Pancreas (tissue), 10 donors: ENCODE measurements at regions not wholly inside any gene's neighbourhood (a gene's known extent, or its start where the extent isn't known, plus 50 kb on each side); places are given as distances from the start of the nearest gene placed in this dataset.
A peak's percentile ranks its signal among the peaks of the same experiment; 100 is the strongest.
"Not testable (repeated sequence)": the region's sequence is repeated elsewhere in the genome, so short reads cannot be mapped to it uniquely, and the experiment has no call there.

Experiments used
- ATAC-seq, 4 donors: fragments of 200-7000 bp; cut with Tn5 transposase; one replicate each; pipeline versions ENCODE4 v1.8.0 to v1.9.1; 2020; ENCODE audit warnings: mild to moderate bottlenecking in 4 of 4, moderate library complexity in 4 of 4
- DNase-seq, 6 donors: peaks; one replicate each; pipeline ENCODE4 v3.0.0-alpha.2; 2020
- FAIRE-seq: peaks from 2 replicates; lab custom pipeline; 2012; peaks lifted over from hg19 to GRCh38; lab: Jason Lieb, UNC
- H3K27ac ChIP-seq, 4 donors: fragments of 200-600 bp; sonication (generic); 1 replicate in 3 of 4; 2 replicates in 1 of 4; pipeline versions ENCODE4 v1.5.0 to v1.8.0; 2020
- H3K27me3 ChIP-seq, 4 donors: fragments of 200-600 bp; one replicate each; pipeline ENCODE4 v1.8.0; 2021
- H3K36me3 ChIP-seq, 3 donors: fragments of 200-600 bp; sonication (generic) in 1 of 3; one replicate each; pipeline versions ENCODE4 v1.5.0 to v1.8.0; 2020 to 2021
- H3K4me1 ChIP-seq, 3 donors: fragments of 200-600 bp; one replicate each; pipeline ENCODE4 v1.8.0; 2021
- H3K4me3 ChIP-seq, 4 donors: fragments of 200-600 bp; sonication (generic) in 2 of 4; one replicate each; pipeline versions ENCODE4 v1.5.0 to v1.8.0; 2020 to 2021
- H3K9me3 ChIP-seq, 4 donors: fragments of 200-600 bp; one replicate each; pipeline ENCODE4 v1.8.0; 2021
- CTCF ChIP-seq, 4 donors: fragments of 200-600 bp; sonication (generic) in 3 of 4; IDR thresholded peaks; one replicate each; pipeline versions ENCODE4 v1.5.0 to v1.8.0; 2021; ENCODE audit warnings: antibody characterized with exemption in 4 of 4
- WGBS, 2 donors: extraction: QIAGEN DNeasy Blood & Tissue Kit; methylation state at CpG; one replicate each; pipeline ENCODE4 v1.1.7; 2013; 5-methylcytosine and 5-hydroxymethylcytosine counted together
- intact Hi-C, 3 donors: fragments of 100-400 bp; cut with DNase I; formaldehyde crosslinking; loops; one replicate each; pipeline versions ENCODE4 v1.11.1 to v1.14.2; 2022
- donor health status: healthy with polysubstance abuse.
- donor health status: DM: no; HTN: no; CAD: no; lungs with moderate emphysema.
- donor health status: DM: no; HTN: no; CAD: no.
- donor health status: control.
- donor health status: control.
- donor health status: Bipolar disorder and iron deficiency.
- donor health status: DM: yes; HTN: yes; CAD: no.
- donor health status: DM: no; HTN: no; CAD: no.
- donor health status: DM: no; HTN: no; CAD: no.
- donor health status: DM: yes; HTN: yes; CAD: no.

GRCh38 chr11:39327302-39327701 lies 2132.2 kb downstream of the LRRC4C start:
- peak; percentile 81 to 98 (median 82) for ATAC-seq

GRCh38 chr11:39311888-39312287 lies 2147.6 kb downstream of the LRRC4C start:
- FAIRE-seq, H3K9me3 ChIP-seq, ATAC-seq, H3K27ac ChIP-seq, H3K4me1 ChIP-seq, intact Hi-C loops, H3K4me3 ChIP-seq, H3K36me3 ChIP-seq, H3K27me3 ChIP-seq: not testable (repeated sequence)
- 88% methylated on average over 13 to 21 of the region's 21 CpGs for WGBS, 2 donors
- peak in 2 of 6 donors; percentile 17 to 62 for DNase-seq

More at GRCh38 chr11:39327302-39327701, 2132.2 kb downstream of the LRRC4C start:
- H3K9me3 ChIP-seq = no peaks in the 10 kb centered on the region
- no peaks in the 10 kb centered on the region for H3K4me1 ChIP-seq
- intact Hi-C loops = no loop called here
- WGBS, 2 donors = 25 to 28% methylated on average over 6 of the region's 6 CpGs
- no peaks in the 10 kb centered on the region for H3K36me3 ChIP-seq
- FAIRE-seq (no peak), DNase-seq (peak in 1 of 6 donors; percentile 18)
- TF ChIP-seq CTCF (IDR thresholded peaks at IDR 0.05) = no peak
- peak overlapping the region in 2 of 4 donors; percentile 1 to 5 for H3K4me3 ChIP-seq
- H3K27ac ChIP-seq = no peak overlapping the region
- H3K27me3 ChIP-seq = no peaks in the 10 kb centered on the region

GRCh38 chr11:39304586-39304985 lies 2154.9 kb downstream of the LRRC4C start:
- WGBS, 2 donors = 25 to 33% methylated on average over 1 of the region's 1 CpG
- TF ChIP-seq CTCF (IDR thresholded peaks at IDR 0.05) = no peak
- Histone ChIP-seq H3K4me3 (no peak overlapping the region), H3K27ac (no peak overlapping the region), H3K9me3 (no peaks in the 10 kb centered on the region), H3K4me1 (no peaks in the 10 kb centered on the region), H3K36me3 (no peaks in the 10 kb centered on the region), H3K27me3 (no peaks in the 10 kb centered on the region)
- DNase-seq (no peak), ATAC-seq (no peak), FAIRE-seq (no peak)
- intact Hi-C loops = no loop called here

- no peak for ATAC-seq
- no peak overlapping the region for H3K4me3 ChIP-seq
- H3K36me3 ChIP-seq = no peaks in the 10 kb centered on the region
- 55 to 80% methylated on average over 1 of the region's 1 CpG for WGBS, 2 donors
- no peak overlapping the region for H3K27ac ChIP-seq
- H3K9me3 ChIP-seq = no peaks in the 10 kb centered on the region
- no peak for TF ChIP-seq CTCF (IDR thresholded peaks at IDR 0.05)
- intact Hi-C loops = loop anchor here in 1 of 3 donors (10.0 kb wide), 1 partner anchor 190 kb away; no protein-coding TSS in a partner anchor
- no peaks in the 10 kb centered on the region for H3K27me3 ChIP-seq
- H3K4me1 ChIP-seq = no peaks in the 10 kb centered on the region
- FAIRE-seq = no peak
- DNase-seq = no peak
Observed at GRCh38 chr11:39294648-39295047, 2164.8 kb downstream of the LRRC4C start.

GRCh38 chr11:39288011-39288410 lies 2171.4 kb downstream of the LRRC4C start:
- no peak for FAIRE-seq
- no peak for TF ChIP-seq CTCF (IDR thresholded peaks at IDR 0.05)
- 42 to 56% methylated on average over 4 of the region's 4 CpGs for WGBS, 2 donors

More at GRCh38 chr11:39288011-39288410, 2171.4 kb downstream of the LRRC4C start:
- ATAC-seq (no peak), DNase-seq (no peak)
- Histone ChIP-seq H3K27ac (no peak overlapping the region), H3K36me3 (no peaks in the 10 kb centered on the region), H3K4me1 (no peaks in the 10 kb centered on the region), H3K9me3 (no peaks in the 10 kb centered on the region), H3K4me3 (no peak overlapping the region), H3K27me3 (no peaks in the 10 kb centered on the region)
- intact Hi-C loops = no loop called here
